K562 (cell line): ENCODE measurements at regions not wholly inside any gene's neighbourhood (a gene's known extent, or its start where the extent isn't known, plus 50 kb on each side); places are given as distances from the start of the nearest gene placed in this dataset.

Experiments
- ATAC-seq: fragments of 200-7000 bp; cut with Tn5 transposase; 3 replicates; pipeline ENCODE4 v1.9.1; 2020; ENCODE audit warnings: moderate library complexity
- BruUV-seq: library from RNA; stranded (reverse); fragments of 400-500 nt; replicated peaks from 2 replicates; lab custom pipeline; 2021; lab: Mats Ljungman, UMichigan
- CTCF ChIA-PET: fragments of 300-600 bp; formaldehyde crosslinking; extraction: SDS; loops from one replicate; lab custom pipeline; 2021; ENCODE audit warnings: low intra/inter-chr PET ratio; lab: Yijun Ruan, JAX
- POLR2A ChIA-PET: fragments of 300-600, 350-650 bp; sonication (Branson Sonifier 250); formaldehyde crosslinking; extraction: SDS; loops from one replicate; lab custom pipeline; 2021; ENCODE audit warnings: antibody characterized with exemption, inconsistent platforms; lab: Yijun Ruan, JAX
- DNase-seq, 4 experiments: peaks; one replicate each; pipeline versions ENCODE4 v3.0.0 to v3.0.0-alpha.2; 2011 to 2018; ENCODE audit warnings: low spot score in 3 of 4, mixed read lengths in 3 of 4; ENCODE audit errors: extremely low read depth in 1 of 4
- FAIRE-seq: peaks from 2 replicates; lab custom pipeline; 2011; peaks lifted over from hg19 to GRCh38; lab: Jason Lieb, UNC
- H2AFZ ChIP-seq: 2 replicates; pipeline ENCODE4 v1.6.0; 2011; ENCODE audit warnings: low read depth, low read length, control low read depth, inconsistent platforms
- H3K27ac ChIP-seq: fragments of 200-600 bp; 3 replicates; pipeline ENCODE4 v1.8.0; 2011; ENCODE audit warnings: low read depth, mild to moderate bottlenecking, control low read depth, inconsistent platforms, low read length, moderate library complexity, mixed read lengths; ENCODE audit errors: extremely low read depth
- H3K27me3 ChIP-seq, 2 experiments: fragments of 300-600 bp in 1 of 2; 2 replicates in 1 of 2; 3 replicates in 1 of 2; pipeline versions ENCODE4 v1.6.0 to v1.8.0; 2011; ENCODE audit warnings: inconsistent platforms in 2 of 2, low read length in 2 of 2, mild to moderate bottlenecking in 1 of 2, mixed read lengths in 1 of 2, moderate library complexity in 1 of 2; ENCODE audit not compliant: control insufficient read depth in 2 of 2, insufficient read depth in 2 of 2
- H3K36me3 ChIP-seq: fragments of 300-600 bp; 3 replicates; pipeline ENCODE4 v1.8.0; 2011; ENCODE audit warnings: mild to moderate bottlenecking, low read length, inconsistent platforms; ENCODE audit not compliant: control insufficient read depth, insufficient read depth
- H3K4me1 ChIP-seq, 2 experiments: fragments of 200-600 bp in 1 of 2; replicated peaks in 1 of 2; 2 replicates in 1 of 2; 3 replicates in 1 of 2; pipeline versions ENCODE4 v1.5.1 to v1.8.0; 2011; ENCODE audit warnings: inconsistent platforms in 2 of 2, low read length in 2 of 2, mild to moderate bottlenecking in 1 of 2, mixed read lengths in 1 of 2, moderate library complexity in 1 of 2; ENCODE audit not compliant: control insufficient read depth in 2 of 2, insufficient read depth in 2 of 2
- H3K4me2 ChIP-seq: 2 replicates; pipeline ENCODE4 v1.6.1; 2011; ENCODE audit warnings: low read length, control low read depth, inconsistent platforms, mixed read lengths; ENCODE audit not compliant: insufficient read depth
- H3K4me3 ChIP-seq: fragments of 200-600 bp; sonication (generic), shearing (Covaris generic); 2 replicates; pipeline ENCODE4 v1.5.1; 2016; ENCODE audit warnings: control low read depth, inconsistent platforms
- H3K79me2 ChIP-seq: fragments of 200-600 bp; 3 replicates; pipeline ENCODE4 v1.8.0; 2011; ENCODE audit warnings: low read length, inconsistent platforms; ENCODE audit not compliant: control insufficient read depth, insufficient read depth
- H3K9ac ChIP-seq, 2 experiments: 2 replicates each; pipeline versions ENCODE4 v1.6.0 to v1.6.1; 2011; ENCODE audit warnings: low read depth in 2 of 2, low read length in 2 of 2, control low read depth in 1 of 2, inconsistent platforms in 1 of 2, mild to moderate bottlenecking in 1 of 2, mixed read lengths in 1 of 2; ENCODE audit not compliant: insufficient read depth in 1 of 2
- H3K9me1 ChIP-seq: one replicate; pipeline ENCODE4 v1.6.0; 2011; ENCODE audit warnings: inconsistent platforms, mild to moderate bottlenecking, low read length, moderate library complexity; ENCODE audit not compliant: control insufficient read depth, insufficient read depth
- H3K9me3 ChIP-seq: replicated peaks from 2 replicates; pipeline ENCODE4 v1.5.1; 2011; ENCODE audit warnings: low read depth, low read length, inconsistent platforms; ENCODE audit not compliant: control insufficient read depth, insufficient read depth
- H4K20me1 ChIP-seq: replicated peaks from 2 replicates; pipeline ENCODE4 v1.6.1; 2011; ENCODE audit warnings: low read length, inconsistent platforms, mixed read lengths; ENCODE audit not compliant: control insufficient read depth, insufficient read depth
- ATF3 ChIP-seq, 2 experiments: fragments of 450-650 bp in 1 of 2; sonication (generic) in 1 of 2; formaldehyde crosslinking in 1 of 2; IDR thresholded peaks in 1 of 2; conservative IDR thresholded peaks in 1 of 2; 2 replicates each; pipeline versions ENCODE4 v1.6.1 to v1.8.1; 2016 to 2023; ENCODE audit warnings: mild to moderate bottlenecking in 2 of 2, moderate library complexity in 2 of 2, inconsistent platforms in 1 of 2, missing genetic modification reagents in 1 of 2
- BCLAF1 ChIP-seq, 2 experiments: fragments of 450-650 bp in 1 of 2; IDR thresholded peaks; 2 replicates each; pipeline ENCODE4 v1.6.1; 2011 to 2017; ENCODE audit warnings: low read depth in 2 of 2, antibody characterized with exemption in 1 of 2, borderline replicate concordance in 1 of 2, low read length in 1 of 2, mild to moderate bottlenecking in 1 of 2, mixed read lengths in 1 of 2; ENCODE audit not compliant: control insufficient read depth in 1 of 2
- CCNT2 ChIP-seq: IDR thresholded peaks from 2 replicates; pipeline ENCODE4 v1.6.1; 2011; ENCODE audit warnings: borderline replicate concordance, low read depth, mild to moderate bottlenecking, moderate library complexity, mixed read lengths, low read length; ENCODE audit not compliant: insufficient read length; ENCODE audit errors: extremely low read depth
- CREM ChIP-seq: IDR thresholded peaks from 2 replicates; pipeline ENCODE4 v1.6.1; 2014; ENCODE audit warnings: antibody characterized with exemption, low read depth
- EGR1 ChIP-seq: fragments of 450-650 bp; conservative IDR thresholded peaks from 2 replicates; pipeline ENCODE4 v1.6.1; 2017; ENCODE audit warnings: mild to moderate bottlenecking
- GABPA ChIP-seq: fragments of 200-800 bp; sonication (Bioruptor generic); conservative IDR thresholded peaks from 2 replicates; pipeline ENCODE4 v1.6.1; 2016; ENCODE audit warnings: low read depth, missing genetic modification characterization, missing compliant biosample characterization
- HMBOX1 ChIP-seq: sonication (generic); IDR thresholded peaks from 2 replicates; pipeline ENCODE4 v1.6.1; 2016
- HMG20B ChIP-seq: fragments of 250-450 bp; sonication (Bioruptor Pico); IDR thresholded peaks from 2 replicates; pipeline ENCODE4 v1.5.0; 2021; ENCODE audit warnings: mild to moderate bottlenecking
- KHSRP ChIP-seq: fragments of 450-650 bp; IDR thresholded peaks from 2 replicates; pipeline ENCODE4 v1.6.1; 2017
- NBN ChIP-seq: fragments of 450-650 bp; IDR thresholded peaks from 2 replicates; pipeline ENCODE4 v1.6.1; 2016; ENCODE audit warnings: low read depth, mild to moderate bottlenecking
- ZBTB7A ChIP-seq: IDR thresholded peaks from 2 replicates; pipeline ENCODE4 v1.6.1; 2011; ENCODE audit warnings: low read depth, mild to moderate bottlenecking, low read length, moderate library complexity, borderline replicate concordance; ENCODE audit not compliant: control insufficient read depth
- ZNF23 ChIP-seq: fragments of 250-450 bp; sonication (Bioruptor Pico); IDR thresholded peaks from 2 replicates; pipeline ENCODE4 v1.4.0; 2020; ENCODE audit warnings: mild to moderate bottlenecking
- WGBS: fragments of 100-300 bp; shearing (Covaris generic); methylation state at CpG from one replicate; pipeline ENCODE4 v1.1.6; 2016; ENCODE audit warnings: low coverage, mixed read lengths; ENCODE audit not compliant: insufficient coverage; ENCODE audit errors: missing lambda C conversion rate; 5-methylcytosine and 5-hydroxymethylcytosine counted together
- in situ Hi-C: fragments of 300-500 bp; cut with MboI; formaldehyde crosslinking; loops from 4 replicates; pipeline ENCODE4 v1.15.0; 2018; ENCODE audit warnings: inconsistent platforms, mixed read lengths
- intact Hi-C: fragments of 100-400 bp; cut with micrococcal nuclease; formaldehyde crosslinking; loops from 2 replicates; pipeline ENCODE4 v1.14.2; 2022

GRCh38 chr22:26768952-26769351, 111.6 kb downstream of the MIAT start:
- 0 out of 2 replicates have a peak overlapping the region, but pooled peaks have one; percentile 1 for H3K4me2 ChIP-seq
- no peaks in the 10 kb centered on the region for H3K9me1 ChIP-seq
- DNase-seq (peak in 1 of 4 experiments; percentile 8), ATAC-seq (no peak), FAIRE-seq (no peak)
- no peaks in the 10 kb centered on the region for H3K9me3 ChIP-seq
- TF ChIP-seq ZNF23: no peak
- peak; percentile 34 for TF ChIP-seq ATF3 (IDR thresholded peaks at IDR 0.05)
- TF ChIP-seq ATF3 (CRISPR knock-in tag; conservative IDR thresholded peaks at IDR 0.05): no peak
- no peak for TF ChIP-seq ZBTB7A
- no peak for TF ChIP-seq CCNT2
- no peak for TF ChIP-seq BCLAF1 (IDR thresholded peaks at IDR 0.05; ENCODE audit: borderline replicate concordance in 1 of 2, control insufficient read depth in 1 of 2, low read depth in 2 of 2, low read length in 1 of 2)
- TF ChIP-seq NBN: no peak
- peak; percentile 40; the same call in 1 of the 2 replicates for TF ChIP-seq EGR1
- TF ChIP-seq CREM: peak; percentile 60; the same call in 1 of the 2 replicates
- TF ChIP-seq KHSRP: no peak
- peak; percentile 49; the same call in 1 of the 2 replicates for TF ChIP-seq GABPA (tag)
- no peak for TF ChIP-seq HMBOX1
- no peak for TF ChIP-seq HMG20B (CRISPR knock-in tag)
- BruUV-seq: no TSS peak
- WGBS: 7% methylated on average over 9 of the region's 11 CpGs
- intact Hi-C loops (no loop called here), in situ Hi-C loops (loop anchor here (25.0 kb wide), 2 partner anchors 1043 to 1243 kb away; partner anchors contain the start of gene MN1)
- H3K27me3 ChIP-seq: no peaks in the 10 kb centered on the region; a peak in 1 of 5 replicates
- no peak overlapping the region for H3K4me3 ChIP-seq
- CTCF ChIA-PET: no interaction called here
- no peak overlapping the region for H2AFZ ChIP-seq
- no peaks in the 10 kb centered on the region; a peak in 2 of 5 replicates for H3K4me1 ChIP-seq
- H3K36me3 ChIP-seq: no peaks in the 10 kb centered on the region
- POLR2A ChIA-PET: interaction anchor here (0.6 to 1.0 kb wide), 3 partner anchors 9 to 89 kb away, joined by 3 read pairs; no protein-coding TSS in a partner anchor
- no peak overlapping the region for H3K9ac ChIP-seq
- no peaks in the 10 kb centered on the region for H3K79me2 ChIP-seq
- H4K20me1 ChIP-seq: no peaks in the 10 kb centered on the region
- no peak overlapping the region for H3K27ac ChIP-seq
